CD4-positive, alpha-beta memory T cell (primary cell): ENCODE measurements at regions not wholly inside any gene's neighbourhood (a gene's known extent, or its start where the extent isn't known, plus 50 kb on each side); places are given as distances from the start of the nearest gene placed in this dataset.

ENCODE experiments used
- CTCF ChIA-PET: fragments of 350-600 bp; sonication (Branson Sonifier 250); formaldehyde crosslinking; loops from one replicate; lab custom pipeline; 2021; ENCODE audit warnings: inconsistent platforms; ENCODE audit not compliant: partially characterized antibody; lab: Charles Lee
- POLR2A ChIA-PET: fragments of 350-600 bp; sonication (Branson Sonifier 250); formaldehyde crosslinking; loops from one replicate; lab custom pipeline; 2021; ENCODE audit not compliant: partially characterized antibody; lab: Charles Lee
- DNase-seq, 5 donors: peaks; one replicate each; pipeline versions ENCODE4 v3.0.0 to v3.0.0-alpha.2; 2020 to 2022; ENCODE audit warnings: mixed read lengths in 1 of 5
- H3K27ac ChIP-seq: one replicate; pipeline ENCODE4 v1.7.0; 2013; ENCODE audit warnings: low read depth, low read length
- H3K27me3 ChIP-seq: 2 replicates; pipeline ENCODE4 v1.7.0; 2013; ENCODE audit warnings: mild to moderate bottlenecking, low read length, moderate library complexity; ENCODE audit not compliant: insufficient read depth
- H3K36me3 ChIP-seq: 2 replicates; pipeline ENCODE4 v1.7.0; 2013; ENCODE audit warnings: mild to moderate bottlenecking, low read length, moderate library complexity; ENCODE audit not compliant: insufficient read depth
- H3K4me1 ChIP-seq: 2 replicates; pipeline ENCODE4 v1.7.0; 2013; ENCODE audit warnings: mild to moderate bottlenecking, low read length, moderate library complexity; ENCODE audit not compliant: insufficient read depth
- H3K4me3 ChIP-seq, 2 donors: one replicate each; pipeline ENCODE4 v1.7.0; 2013; ENCODE audit warnings: low read length in 2 of 2, mild to moderate bottlenecking in 1 of 2
- H3K9me3 ChIP-seq, 2 donors: one replicate each; pipeline ENCODE4 v1.7.0; 2013; ENCODE audit warnings: low read length in 2 of 2, control low read depth in 1 of 2; ENCODE audit not compliant: control insufficient read depth in 1 of 2
- H3K27ac Mint-ChIP-seq, 7 donors: one replicate each; pipeline ENCODE4 v1.8.0; 2020 to 2021; ENCODE audit warnings: mixed read lengths in 7 of 7, mild to moderate bottlenecking in 6 of 7, inconsistent platforms in 3 of 7, moderate library complexity in 3 of 7
- H3K27me3 Mint-ChIP-seq, 2 donors: one replicate each; pipeline ENCODE4 v1.8.0; 2020 to 2021; ENCODE audit warnings: mixed read lengths in 2 of 2
- H3K36me3 Mint-ChIP-seq, 2 donors: one replicate each; pipeline ENCODE4 v1.8.0; 2020 to 2021; ENCODE audit warnings: mixed read lengths in 2 of 2, inconsistent platforms in 1 of 2, mild to moderate bottlenecking in 1 of 2
- H3K4me1 Mint-ChIP-seq, 4 donors: one replicate each; pipeline ENCODE4 v1.8.0; 2020 to 2021; ENCODE audit warnings: mixed read lengths in 4 of 4, mild to moderate bottlenecking in 1 of 4
- H3K4me3 Mint-ChIP-seq, 8 donors: one replicate each; pipeline ENCODE4 v1.8.0; 2020 to 2021; ENCODE audit warnings: mixed read lengths in 8 of 8, mild to moderate bottlenecking in 7 of 8, moderate library complexity in 6 of 8, inconsistent platforms in 3 of 8
- H3K9me3 Mint-ChIP-seq, 8 donors: one replicate each; pipeline ENCODE4 v1.8.0; 2020 to 2021; ENCODE audit warnings: mixed read lengths in 8 of 8, mild to moderate bottlenecking in 5 of 8, inconsistent platforms in 3 of 8, moderate library complexity in 1 of 8
- intact Hi-C: fragments of 100-400 bp; cut with micrococcal nuclease; formaldehyde crosslinking; loops from one replicate; pipeline ENCODE4 v1.15.1; 2023

DNA sequence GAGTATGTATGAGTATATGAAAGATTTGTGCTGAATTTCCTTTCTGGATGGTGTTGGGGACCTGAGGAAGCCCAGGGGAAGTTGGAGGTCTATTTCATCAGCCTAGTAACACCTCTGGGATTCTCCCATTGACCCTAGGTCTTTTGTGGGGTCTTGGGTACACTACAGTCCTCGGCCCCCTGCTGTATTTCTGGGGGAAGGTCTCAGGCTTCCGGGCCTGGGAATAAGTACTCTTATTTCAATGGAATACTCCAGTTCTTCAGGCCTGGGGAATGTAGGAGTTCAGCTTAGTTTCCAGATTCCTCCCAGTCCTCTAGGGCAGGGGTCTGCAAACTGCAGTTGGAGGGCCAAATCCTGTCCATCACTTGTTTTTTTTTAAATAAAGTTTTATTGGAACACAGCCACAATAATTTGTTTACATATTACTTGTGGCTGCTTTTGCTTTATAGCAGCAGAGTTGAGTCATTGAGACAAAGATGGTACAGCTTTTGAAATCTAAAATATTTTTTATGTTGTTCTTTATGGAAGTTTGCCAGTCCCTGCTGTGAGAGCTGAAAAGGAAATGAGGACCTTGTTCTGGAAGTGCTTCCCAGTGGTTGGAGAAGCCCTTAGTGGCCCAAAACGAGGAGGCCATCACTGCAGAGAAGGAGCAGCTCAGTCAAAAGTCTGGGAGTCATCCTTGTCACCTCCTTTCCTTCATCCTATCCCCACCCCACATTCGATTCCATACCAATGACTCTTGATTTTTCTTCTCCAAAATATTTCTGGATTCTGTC is 142.5 kb upstream of the HS3ST2 start:
- no peaks in the 10 kb centered on the region for H3K4me1 ChIP-seq
- no peaks in the 10 kb centered on the region for H3K36me3 ChIP-seq
- no peak overlapping the region for H3K27ac Mint-ChIP-seq
- POLR2A ChIA-PET = no interaction called here
- no peak overlapping the region for H3K4me3 ChIP-seq
- peaks cover 0 to 3% of the 10 kb centered on the region in 2 donors for H3K27me3 Mint-ChIP-seq
- no peaks in the 10 kb centered on the region for H3K36me3 Mint-ChIP-seq
- CTCF ChIA-PET = no interaction called here
- no peaks in the 10 kb centered on the region for H3K27me3 ChIP-seq
- no peaks in the 10 kb centered on the region for H3K9me3 Mint-ChIP-seq
- H3K9me3 ChIP-seq = no peaks in the 10 kb centered on the region
- H3K4me1 Mint-ChIP-seq = no peaks in the 10 kb centered on the region
- no peak overlapping the region for H3K27ac ChIP-seq
- H3K4me3 Mint-ChIP-seq = no peak overlapping the region
- intact Hi-C loops = no loop called here
- DNase-seq = no peak

DNA sequence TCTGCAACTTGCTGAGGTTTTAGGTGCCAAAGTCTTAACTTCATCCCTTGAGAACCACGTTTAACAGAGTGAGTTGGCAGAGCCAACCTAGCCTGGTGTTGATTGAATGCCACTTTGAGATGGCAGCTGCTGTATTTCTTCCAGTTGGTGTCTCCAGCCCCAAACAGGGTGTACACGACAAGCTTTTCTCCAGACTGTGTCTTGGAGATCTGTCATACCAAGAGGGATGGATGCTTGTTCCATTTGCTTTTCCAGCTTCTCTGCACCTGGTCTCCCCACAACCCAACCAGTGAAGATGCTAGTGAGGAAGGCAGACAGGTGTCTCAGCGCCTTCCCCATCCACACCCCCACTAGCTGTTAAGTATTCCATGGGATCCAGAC is 141.1 kb upstream of the HS3ST2 start:
- intact Hi-C loops = no loop called here
- no peaks in the 10 kb centered on the region for H3K36me3 ChIP-seq
- Mint-ChIP-seq H3K4me3 (no peak overlapping the region), H3K4me1 (no peaks in the 10 kb centered on the region), H3K9me3 (no peaks in the 10 kb centered on the region), H3K27ac (no peak overlapping the region), H3K27me3 (peaks cover 0 to 6% of the 10 kb centered on the region in 2 donors), H3K36me3 (no peaks in the 10 kb centered on the region)
- H3K4me1 ChIP-seq = no peaks in the 10 kb centered on the region
- POLR2A ChIA-PET = no interaction called here
- DNase-seq = no peak
- no peak overlapping the region for H3K4me3 ChIP-seq
- no peaks in the 10 kb centered on the region for H3K27me3 ChIP-seq
- CTCF ChIA-PET = interaction anchor here (0.5 kb wide), 1 partner anchor 19 kb away, joined by 3 read pairs; no protein-coding TSS in a partner anchor
- H3K27ac ChIP-seq = no peak overlapping the region
- no peaks in the 10 kb centered on the region for H3K9me3 ChIP-seq

DNA sequence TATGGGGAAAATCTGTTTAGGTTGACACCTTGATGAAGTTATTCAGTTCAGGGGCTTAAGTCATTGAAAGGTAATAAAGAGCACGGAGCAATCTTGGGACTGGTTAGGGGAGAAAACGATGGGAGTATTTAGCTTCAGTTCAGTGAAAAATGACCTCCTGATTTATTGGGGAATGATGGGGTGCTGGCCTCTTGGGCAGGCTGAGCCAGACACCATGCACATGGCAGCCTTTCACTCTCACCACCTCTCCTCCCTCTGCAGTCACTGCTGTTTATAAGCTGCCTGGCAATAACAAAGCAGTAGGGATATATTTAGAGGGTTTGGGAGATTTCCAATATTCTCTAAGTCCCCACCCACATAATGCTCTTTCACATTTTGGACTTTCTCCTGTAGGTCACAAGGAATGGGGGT is 140.5 kb upstream of the HS3ST2 start:
- no peaks in the 10 kb centered on the region for H3K9me3 Mint-ChIP-seq
- intact Hi-C loops = no loop called here

DNA sequence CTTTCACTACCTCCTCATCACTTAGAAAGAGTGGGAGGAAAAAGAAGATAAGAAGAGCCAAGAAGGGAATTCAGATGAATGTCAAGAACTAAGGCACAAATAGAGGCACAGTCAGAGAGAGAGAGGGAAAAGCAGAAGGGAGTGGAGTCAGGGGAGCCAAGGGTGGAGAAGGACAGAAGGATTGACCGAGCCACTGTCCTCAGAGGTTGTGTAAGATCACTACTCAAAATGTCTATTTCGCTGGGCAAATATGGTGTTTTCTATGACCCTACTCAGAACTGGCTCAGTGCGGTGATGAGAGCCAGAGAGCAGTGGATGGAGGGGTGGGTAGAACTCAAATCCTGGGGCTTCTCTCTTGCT is 139.2 kb upstream of the HS3ST2 start:
- no peak overlapping the region for H3K4me3 Mint-ChIP-seq
- no peak overlapping the region for H3K4me3 ChIP-seq
- CTCF ChIA-PET = interaction anchor here (0.6 to 1.1 kb wide), 2 partner anchors 10 to 20 kb away, joined by 3 read pairs; no protein-coding TSS in a partner anchor
- POLR2A ChIA-PET = no interaction called here
- no peak overlapping the region for H3K27ac ChIP-seq
- no peaks in the 10 kb centered on the region for H3K4me1 ChIP-seq
- H3K9me3 ChIP-seq = no peaks in the 10 kb centered on the region
- no peak overlapping the region for H3K27ac Mint-ChIP-seq
- no peaks in the 10 kb centered on the region for H3K4me1 Mint-ChIP-seq
- no peak for DNase-seq
- no peaks in the 10 kb centered on the region for H3K36me3 Mint-ChIP-seq
- no peaks in the 10 kb centered on the region for H3K27me3 ChIP-seq
- intact Hi-C loops = no loop called here
- H3K9me3 Mint-ChIP-seq = no peaks in the 10 kb centered on the region
- peaks cover 0 to 3% of the 10 kb centered on the region in 2 donors for H3K27me3 Mint-ChIP-seq
- no peaks in the 10 kb centered on the region for H3K36me3 ChIP-seq

More for the DNA sequence above, 140.5 kb upstream of the HS3ST2 start:
- no peaks in the 10 kb centered on the region for H3K36me3 Mint-ChIP-seq
- no peak overlapping the region for H3K27ac Mint-ChIP-seq
- Histone ChIP-seq H3K9me3 (no peaks in the 10 kb centered on the region), H3K4me3 (no peak overlapping the region), H3K4me1 (no peaks in the 10 kb centered on the region), H3K27ac (no peak overlapping the region), H3K36me3 (no peaks in the 10 kb centered on the region), H3K27me3 (no peaks in the 10 kb centered on the region)
- DNase-seq = no peak
- peaks cover 0 to 3% of the 10 kb centered on the region in 2 donors for H3K27me3 Mint-ChIP-seq
- ChIA-PET POLR2A (no interaction called here), CTCF (interaction anchor here (0.5 kb wide), 1 partner anchor 18 kb away, joined by 3 read pairs; no protein-coding TSS in a partner anchor)
- H3K4me3 Mint-ChIP-seq = no peak overlapping the region
- H3K4me1 Mint-ChIP-seq = no peaks in the 10 kb centered on the region

DNA sequence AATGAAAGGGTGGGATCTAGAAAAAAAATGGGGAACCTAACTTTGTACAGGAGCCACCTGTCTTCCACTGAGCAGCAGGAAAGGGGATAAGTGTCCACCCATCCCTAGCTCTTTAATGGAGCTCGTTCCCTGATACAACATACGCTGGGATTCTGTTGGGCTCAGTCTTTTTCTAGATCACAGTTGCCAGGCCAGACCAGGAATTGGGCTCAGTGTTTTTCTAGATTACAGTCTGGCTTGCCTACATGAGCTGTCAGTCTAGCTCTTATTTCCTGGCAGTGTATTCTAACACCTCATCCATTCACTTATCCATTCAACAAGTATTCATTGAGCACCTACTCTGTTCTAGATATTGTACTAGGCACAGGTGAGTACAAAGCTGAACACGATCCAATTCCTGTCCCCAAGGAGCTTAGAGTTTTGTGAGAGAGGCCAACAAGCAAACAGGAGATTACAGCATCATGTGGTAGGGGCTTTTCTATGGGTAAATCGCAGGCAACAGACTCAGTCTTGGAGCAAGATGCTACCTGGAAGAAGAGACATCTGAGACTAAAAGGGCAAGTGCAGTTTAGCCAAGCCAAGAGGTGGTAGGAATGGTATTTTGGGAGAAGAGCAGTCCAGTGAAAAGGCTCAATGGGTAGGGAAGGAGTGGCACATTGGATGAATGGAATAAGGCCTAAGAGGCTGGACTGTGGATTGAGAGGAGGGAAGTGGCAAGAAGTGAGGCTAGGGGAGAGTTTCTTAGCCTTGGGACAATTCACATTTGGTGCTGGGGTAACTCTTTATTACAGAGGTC is 138.0 kb upstream of the HS3ST2 start:
- no peaks in the 10 kb centered on the region for H3K9me3 ChIP-seq
- H3K4me1 ChIP-seq = no peaks in the 10 kb centered on the region
- Mint-ChIP-seq H3K36me3 (no peaks in the 10 kb centered on the region), H3K4me1 (no peaks in the 10 kb centered on the region), H3K4me3 (no peak overlapping the region), H3K9me3 (no peaks in the 10 kb centered on the region), H3K27ac (no peak overlapping the region), H3K27me3 (peaks cover 0 to 3% of the 10 kb centered on the region in 2 donors)
- H3K36me3 ChIP-seq = no peaks in the 10 kb centered on the region
- H3K27me3 ChIP-seq = no peaks in the 10 kb centered on the region
- H3K27ac ChIP-seq = no peak overlapping the region
- POLR2A ChIA-PET = no interaction called here
- no peak overlapping the region for H3K4me3 ChIP-seq
- CTCF ChIA-PET = interaction anchor here (1.1 kb wide), 1 partner anchor 9 kb away, joined by 3 read pairs; no protein-coding TSS in a partner anchor
- no peak for DNase-seq
- intact Hi-C loops = no loop called here

GRCh38 chr16:22677024-22677830 is 136.7 kb upstream of the HS3ST2 start:
- H3K4me1 Mint-ChIP-seq = no peaks in the 10 kb centered on the region
- no peak overlapping the region for H3K27ac ChIP-seq
- H3K36me3 ChIP-seq = no peaks in the 10 kb centered on the region
- H3K4me3 ChIP-seq = no peak overlapping the region
- intact Hi-C loops = no loop called here
- H3K36me3 Mint-ChIP-seq = no peaks in the 10 kb centered on the region
- H3K27me3 ChIP-seq = no peaks in the 10 kb centered on the region
- H3K4me3 Mint-ChIP-seq = no peak overlapping the region
- H3K9me3 Mint-ChIP-seq = no peaks in the 10 kb centered on the region
- H3K27ac Mint-ChIP-seq = no peak overlapping the region
- peaks cover 3 to 5% of the 10 kb centered on the region in 2 donors for H3K27me3 Mint-ChIP-seq
- POLR2A ChIA-PET = no interaction called here
- no peaks in the 10 kb centered on the region for H3K4me1 ChIP-seq
- no peak for DNase-seq
- no peaks in the 10 kb centered on the region for H3K9me3 ChIP-seq
- CTCF ChIA-PET = interaction anchor here (1.2 kb wide), 1 partner anchor 10 kb away, joined by 3 read pairs; no protein-coding TSS in a partner anchor

GRCh38 chr16:22678311-22678710 is 135.7 kb upstream of the HS3ST2 start:
- Histone ChIP-seq H3K36me3 (no peaks in the 10 kb centered on the region), H3K9me3 (no peaks in the 10 kb centered on the region), H3K4me3 (no peak overlapping the region), H3K4me1 (no peaks in the 10 kb centered on the region), H3K27me3 (no peaks in the 10 kb centered on the region), H3K27ac (no peak overlapping the region)
- H3K36me3 Mint-ChIP-seq = no peaks in the 10 kb centered on the region
- CTCF ChIA-PET = interaction anchor here (1.2 kb wide), 1 partner anchor 9 kb away, joined by 3 read pairs; no protein-coding TSS in a partner anchor
- DNase-seq = no peak
- no peaks in the 10 kb centered on the region for H3K4me1 Mint-ChIP-seq
- H3K9me3 Mint-ChIP-seq = no peaks in the 10 kb centered on the region
- no peak overlapping the region for H3K4me3 Mint-ChIP-seq
- intact Hi-C loops = no loop called here
- POLR2A ChIA-PET = no interaction called here
- H3K27me3 Mint-ChIP-seq = peaks cover 5 to 8% of the 10 kb centered on the region in 2 donors
- H3K27ac Mint-ChIP-seq = no peak overlapping the region
